ENCODE measurements at regions not wholly inside any gene's neighbourhood (a gene's known extent, or its start where the extent isn't known, plus 50 kb on each side); places are given as distances from the start of the nearest gene placed in this dataset.
"Not testable (repeated sequence)": the region's sequence is repeated elsewhere in the genome, so short reads cannot be mapped to it uniquely, and the experiment has no call there.

DNA sequence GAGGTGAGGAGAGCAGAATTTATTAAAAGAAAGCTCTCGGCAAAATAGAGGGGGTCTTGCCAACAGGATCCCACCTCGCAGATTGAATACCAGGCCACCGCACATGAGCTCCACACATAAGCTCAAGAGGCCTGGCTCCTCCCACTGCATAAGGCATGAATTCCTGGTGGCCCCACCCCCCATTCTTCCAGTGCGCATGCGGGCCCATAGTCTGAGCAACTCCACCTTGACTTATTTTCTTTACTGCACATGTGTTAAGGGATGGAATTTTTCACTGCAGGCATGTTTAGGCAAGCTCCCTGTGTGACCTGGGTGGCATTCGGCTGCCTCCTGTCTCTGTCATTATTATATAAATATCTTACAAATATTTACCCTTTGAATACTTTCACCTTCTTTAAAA lies 412.5 kb downstream of the RMST start:
- no peaks in the 10 kb centered on the region for H3K4me1 Mint-ChIP-seq (ENCODE audit: low read depth)

GRCh38 chr12:97876780-97877179 lies 414.2 kb downstream of the RMST start:
- Mint-ChIP-seq H3K36me3 (ENCODE audit: low read depth) (no peaks in the 10 kb centered on the region), H3K4me1 (ENCODE audit: low read depth) (no peaks in the 10 kb centered on the region), H3K27me3 (ENCODE audit: low read depth) (no peaks in the 10 kb centered on the region), H3K4me3 (ENCODE audit: unreplicated experiment) (no peak overlapping the region), H3K9me3 (ENCODE audit: low read depth) (peaks cover 11% of the 10 kb centered on the region), H3K27ac (ENCODE audit: unreplicated experiment) (no peak overlapping the region)
- TF ChIP-seq, protein P1, sequence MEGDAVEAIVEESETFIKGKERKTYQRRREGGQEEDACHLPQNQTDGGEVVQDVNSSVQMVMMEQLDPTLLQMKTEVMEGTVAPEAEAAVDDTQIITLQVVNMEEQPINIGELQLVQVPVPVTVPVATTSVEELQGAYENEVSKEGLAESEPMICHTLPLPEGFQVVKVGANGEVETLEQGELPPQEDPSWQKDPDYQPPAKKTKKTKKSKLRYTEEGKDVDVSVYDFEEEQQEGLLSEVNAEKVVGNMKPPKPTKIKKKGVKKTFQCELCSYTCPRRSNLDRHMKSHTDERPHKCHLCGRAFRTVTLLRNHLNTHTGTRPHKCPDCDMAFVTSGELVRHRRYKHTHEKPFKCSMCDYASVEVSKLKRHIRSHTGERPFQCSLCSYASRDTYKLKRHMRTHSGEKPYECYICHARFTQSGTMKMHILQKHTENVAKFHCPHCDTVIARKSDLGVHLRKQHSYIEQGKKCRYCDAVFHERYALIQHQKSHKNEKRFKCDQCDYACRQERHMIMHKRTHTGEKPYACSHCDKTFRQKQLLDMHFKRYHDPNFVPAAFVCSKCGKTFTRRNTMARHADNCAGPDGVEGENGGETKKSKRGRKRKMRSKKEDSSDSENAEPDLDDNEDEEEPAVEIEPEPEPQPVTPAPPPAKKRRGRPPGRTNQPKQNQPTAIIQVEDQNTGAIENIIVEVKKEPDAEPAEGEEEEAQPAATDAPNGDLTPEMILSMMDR (IDR thresholded peaks at IDR 0.05) = no peak
- DNase-seq (ENCODE audit: low spot score) = no peak

More for the DNA sequence above, 412.5 kb downstream of the RMST start:
- TF ChIP-seq, protein P1 (IDR thresholded peaks at IDR 0.05) = no peak
- H3K27me3 Mint-ChIP-seq (ENCODE audit: low read depth) = no peaks in the 10 kb centered on the region
- no peak overlapping the region for H3K4me3 Mint-ChIP-seq (ENCODE audit: unreplicated experiment)
- H3K36me3 Mint-ChIP-seq (ENCODE audit: low read depth) = no peaks in the 10 kb centered on the region
- no peak overlapping the region for H3K27ac Mint-ChIP-seq (ENCODE audit: unreplicated experiment)
- peaks cover 9% of the 10 kb centered on the region for H3K9me3 Mint-ChIP-seq (ENCODE audit: low read depth)
- no peak for DNase-seq (ENCODE audit: low spot score)

DNA sequence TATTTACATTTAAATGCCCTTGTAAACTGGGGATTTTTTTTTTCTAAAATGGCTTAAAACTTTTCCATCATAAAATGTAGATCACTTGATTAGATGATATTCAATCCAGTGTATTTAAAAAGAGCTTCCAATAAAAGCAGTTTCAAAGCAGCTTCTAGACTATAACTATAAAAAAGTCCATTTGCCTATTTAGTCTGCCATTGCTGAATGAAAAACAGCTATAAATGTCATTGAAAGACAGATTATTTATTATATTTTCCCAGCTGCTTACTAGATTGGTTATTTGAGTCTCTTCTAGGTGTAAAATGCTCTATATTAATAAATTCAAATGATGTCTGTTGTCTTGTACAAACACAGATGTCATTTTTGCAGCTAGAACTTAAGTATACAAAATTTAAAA lies 414.8 kb downstream of the RMST start:
- DNase-seq (ENCODE audit: low spot score) = no peak

GRCh38 chr12:97886511-97887176 lies 424.0 kb downstream of the RMST start:
- Mint-ChIP-seq H3K36me3 (ENCODE audit: low read depth) (no peaks in the 10 kb centered on the region), H3K9me3 (ENCODE audit: low read depth) (peaks cover 2% of the 10 kb centered on the region), H3K27me3 (ENCODE audit: low read depth) (peaks cover 2% of the 10 kb centered on the region), H3K4me1 (ENCODE audit: low read depth) (no peaks in the 10 kb centered on the region), H3K27ac (ENCODE audit: unreplicated experiment) (no peak overlapping the region), H3K4me3 (ENCODE audit: unreplicated experiment) (no peak overlapping the region)
- no peak for DNase-seq (ENCODE audit: low spot score)
- TF ChIP-seq, protein P1 (IDR thresholded peaks at IDR 0.05) = no peak

More for the DNA sequence above, 414.8 kb downstream of the RMST start:
- Mint-ChIP-seq H3K4me3 (ENCODE audit: unreplicated experiment) (no peak overlapping the region), H3K36me3 (ENCODE audit: low read depth) (no peaks in the 10 kb centered on the region), H3K9me3 (ENCODE audit: low read depth) (peaks cover 12% of the 10 kb centered on the region), H3K4me1 (ENCODE audit: low read depth) (no peaks in the 10 kb centered on the region), H3K27me3 (ENCODE audit: low read depth) (no peaks in the 10 kb centered on the region), H3K27ac (ENCODE audit: unreplicated experiment) (no peak overlapping the region)
- TF ChIP-seq, protein P1 (IDR thresholded peaks at IDR 0.05) = no peak

DNA sequence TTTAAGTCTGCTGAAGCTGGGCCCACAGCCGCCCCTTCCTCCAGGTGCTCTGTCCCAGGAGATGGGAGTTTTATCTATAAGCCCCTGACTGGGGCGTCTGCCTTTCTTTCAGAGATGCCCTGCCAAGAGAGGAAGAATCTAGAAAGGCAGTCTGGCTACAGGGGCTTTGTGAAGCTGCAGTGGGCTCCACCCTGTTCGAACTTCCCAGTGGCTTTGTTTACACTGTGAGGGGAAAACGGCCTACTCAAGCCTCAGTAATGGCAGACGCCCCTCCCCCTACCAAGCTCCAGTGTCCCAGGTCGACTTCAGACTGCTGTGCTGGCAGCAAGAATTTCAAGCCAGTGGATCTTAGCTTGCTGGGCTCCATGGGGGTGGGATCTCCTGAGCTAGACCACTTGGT lies 435.3 kb downstream of the RMST start:
- H3K4me1 Mint-ChIP-seq (ENCODE audit: low read depth); H3K27ac Mint-ChIP-seq (ENCODE audit: unreplicated experiment); H3K9me3 Mint-ChIP-seq (ENCODE audit: low read depth); H3K36me3 Mint-ChIP-seq (ENCODE audit: low read depth); DNase-seq (ENCODE audit: low spot score); H3K27me3 Mint-ChIP-seq (ENCODE audit: low read depth); H3K4me3 Mint-ChIP-seq (ENCODE audit: unreplicated experiment): not testable (repeated sequence)

DNA sequence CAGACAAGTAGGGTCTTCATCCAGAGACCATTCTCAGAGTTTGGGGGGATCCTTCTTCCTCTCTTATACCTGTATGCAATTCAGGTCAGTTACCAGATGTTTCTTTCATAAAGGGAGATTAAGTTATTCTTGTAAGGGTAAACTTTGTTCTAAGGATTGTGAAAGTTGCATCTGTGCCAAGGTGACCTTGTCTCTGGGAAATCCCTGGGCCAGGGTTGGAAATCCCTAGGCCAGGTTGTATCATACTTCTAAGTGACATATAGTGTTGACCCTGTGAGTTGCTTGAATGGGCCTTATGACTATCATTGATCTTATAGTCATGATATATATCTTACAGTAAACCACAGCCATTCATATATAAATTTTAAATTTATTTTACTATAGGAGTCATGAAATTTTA lies 436.9 kb downstream of the RMST start:
- Mint-ChIP-seq H3K4me3 (ENCODE audit: unreplicated experiment) (no peak overlapping the region), H3K27ac (ENCODE audit: unreplicated experiment) (no peak overlapping the region), H3K27me3 (ENCODE audit: low read depth) (no peaks in the 10 kb centered on the region), H3K36me3 (ENCODE audit: low read depth) (no peaks in the 10 kb centered on the region), H3K4me1 (ENCODE audit: low read depth) (no peaks in the 10 kb centered on the region), H3K9me3 (ENCODE audit: low read depth) (peaks cover 6% of the 10 kb centered on the region)
- DNase-seq (ENCODE audit: low spot score) = no peak
- TF ChIP-seq, protein P1 (IDR thresholded peaks at IDR 0.05) = no peak
